HCEC 1CT (cell line): ENCODE measurements at regions not wholly inside any gene's neighbourhood (a gene's known extent, or its start where the extent isn't known, plus 50 kb on each side); places are given as distances from the start of the nearest gene placed in this dataset.
A peak's percentile ranks its signal among the peaks of the same experiment; 100 is the strongest.
"Not testable (repeated sequence)": the region's sequence is repeated elsewhere in the genome, so short reads cannot be mapped to it uniquely, and the experiment has no call there.

Experiments used
- DNase-seq: peaks from one replicate; pipeline ENCODE4 v3.0.0-alpha.2; 2017

DNA sequence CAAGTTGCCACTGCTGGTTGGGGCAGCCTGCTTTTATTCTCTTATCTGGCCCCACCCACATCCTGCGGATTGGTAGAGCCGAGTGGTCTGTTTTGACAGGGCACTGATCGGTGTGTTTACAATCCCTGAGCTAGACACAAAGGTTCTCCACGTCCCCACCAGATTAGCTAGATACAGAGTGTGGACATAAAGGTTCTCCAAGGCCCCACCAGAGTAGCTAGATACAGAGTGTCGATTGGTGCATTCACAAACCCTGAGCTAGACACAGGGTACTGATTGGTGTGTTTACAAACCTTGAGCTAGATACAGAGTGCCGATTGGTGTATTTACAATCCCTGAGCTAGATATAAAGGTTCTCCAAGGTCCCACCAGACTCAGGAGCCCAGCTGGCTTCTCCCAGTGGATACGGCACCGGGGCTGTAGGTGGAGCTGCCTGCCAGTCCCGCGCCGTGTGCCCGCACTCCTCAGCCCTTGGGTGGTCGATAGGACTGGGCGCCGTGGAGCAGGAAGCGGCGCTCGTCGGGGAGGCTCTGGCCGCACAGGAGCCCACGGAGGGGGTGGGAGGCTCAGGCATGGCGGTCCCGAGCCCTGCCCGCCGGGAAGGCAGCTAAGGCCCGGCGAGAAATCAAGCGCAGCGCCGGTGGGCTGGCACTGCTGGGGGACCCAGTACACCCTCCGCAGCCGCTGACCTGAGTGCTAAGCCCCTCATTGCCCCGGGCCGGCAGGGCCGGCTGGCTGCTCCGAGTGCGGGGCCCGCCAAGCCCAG, 157.8 kb upstream of the PPP1R3A start:
- not testable (repeated sequence) for DNase-seq

DNA sequence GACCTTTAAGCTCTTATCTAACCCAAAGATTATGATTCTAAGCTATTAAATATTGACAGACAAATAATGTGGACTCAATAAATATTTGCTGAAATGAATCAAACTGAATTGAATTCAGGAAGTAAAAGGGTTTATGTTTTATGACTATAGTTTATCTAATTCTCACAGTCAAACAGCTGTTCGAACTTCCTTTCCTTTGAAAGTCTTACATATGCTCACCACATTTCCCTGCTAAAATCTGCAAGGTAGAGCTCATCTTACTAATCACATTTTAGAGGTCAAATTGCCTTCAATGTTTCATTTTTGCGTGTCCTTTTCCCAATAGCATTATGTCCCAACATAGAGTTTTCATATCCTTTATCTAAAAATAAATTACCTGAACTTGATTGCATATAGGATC, 154.9 kb upstream of the PPP1R3A start:
- DNase-seq = peak; percentile 7

DNA sequence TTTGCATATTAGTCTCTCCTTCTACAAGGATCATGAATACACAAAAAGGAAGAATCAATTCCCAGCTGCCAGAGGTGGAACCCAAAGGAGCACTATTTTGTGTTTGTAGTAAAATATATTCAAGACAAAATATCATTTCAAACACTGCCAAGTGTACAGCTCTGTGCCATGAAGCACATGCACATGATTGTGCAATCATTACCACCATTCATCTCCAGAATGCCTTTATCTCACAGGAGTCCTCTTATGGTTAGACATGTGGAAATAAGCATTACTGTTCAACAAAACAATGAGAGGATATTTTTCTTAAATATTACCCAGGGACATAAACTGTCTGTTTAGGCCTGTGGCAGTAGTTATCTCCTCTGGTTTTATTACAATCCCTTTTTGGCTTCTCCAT, 151.4 kb upstream of the PPP1R3A start:
- no peak for DNase-seq

DNA sequence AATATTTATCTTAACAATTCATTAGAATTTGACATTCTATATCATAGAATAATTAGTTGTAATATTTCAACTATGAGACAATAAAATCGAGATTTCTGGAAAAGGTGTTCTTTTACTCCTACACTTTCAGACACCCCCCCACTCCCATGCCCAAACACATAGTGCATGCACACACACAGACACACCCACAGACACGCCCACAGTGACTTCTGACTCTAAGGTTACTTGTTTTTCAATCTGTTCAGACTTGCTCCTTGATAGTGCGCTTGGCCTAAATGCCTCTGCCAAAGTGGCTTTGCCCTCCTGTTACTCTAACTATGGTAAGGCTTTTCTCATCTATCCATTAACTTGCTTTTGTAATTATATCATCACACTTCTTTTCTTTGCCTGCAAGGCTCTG, 144.0 kb upstream of the PPP1R3A start:
- no peak for DNase-seq

DNA sequence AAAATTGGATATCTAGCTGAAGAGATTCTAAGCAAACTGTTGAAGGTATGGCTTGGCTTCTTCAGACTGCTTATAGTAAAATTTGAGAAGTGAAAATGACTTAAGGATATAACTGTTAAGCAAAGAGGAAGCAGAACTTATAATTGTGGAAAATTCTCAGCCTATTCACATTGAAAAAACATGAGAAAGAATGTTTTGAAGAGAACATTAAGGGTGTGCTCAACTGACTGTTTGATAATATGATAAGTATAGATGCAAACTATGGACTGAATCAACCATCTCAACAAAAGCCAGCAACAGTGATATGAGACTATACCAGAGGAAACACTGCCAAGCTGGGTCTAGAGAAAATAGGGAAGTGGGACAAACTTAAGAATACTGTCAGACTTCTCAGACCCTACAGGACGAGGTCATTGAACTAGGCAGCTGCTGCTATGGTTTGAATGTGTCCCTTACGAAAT, 133.1 kb upstream of the PPP1R3A start:
- no peak for DNase-seq

DNA sequence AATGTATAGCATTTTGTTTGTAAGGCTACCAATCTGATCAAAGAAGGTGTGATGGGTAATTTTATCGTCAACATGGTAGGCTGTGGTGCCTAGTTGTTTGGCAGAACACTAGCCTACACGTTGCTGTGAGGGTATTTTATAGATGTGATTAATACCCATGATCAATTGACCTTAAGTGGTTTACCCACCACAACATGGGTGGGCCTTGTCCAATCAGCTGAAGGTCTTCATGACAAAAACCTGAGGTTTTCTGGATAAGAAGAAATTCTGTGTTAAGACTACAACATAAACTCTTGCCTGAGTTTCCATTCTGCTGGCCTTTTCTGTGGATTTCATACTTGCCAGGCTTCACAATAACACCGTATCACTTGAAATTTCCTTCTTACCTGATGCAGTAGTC, 131.8 kb upstream of the PPP1R3A start:
- DNase-seq = no peak

DNA sequence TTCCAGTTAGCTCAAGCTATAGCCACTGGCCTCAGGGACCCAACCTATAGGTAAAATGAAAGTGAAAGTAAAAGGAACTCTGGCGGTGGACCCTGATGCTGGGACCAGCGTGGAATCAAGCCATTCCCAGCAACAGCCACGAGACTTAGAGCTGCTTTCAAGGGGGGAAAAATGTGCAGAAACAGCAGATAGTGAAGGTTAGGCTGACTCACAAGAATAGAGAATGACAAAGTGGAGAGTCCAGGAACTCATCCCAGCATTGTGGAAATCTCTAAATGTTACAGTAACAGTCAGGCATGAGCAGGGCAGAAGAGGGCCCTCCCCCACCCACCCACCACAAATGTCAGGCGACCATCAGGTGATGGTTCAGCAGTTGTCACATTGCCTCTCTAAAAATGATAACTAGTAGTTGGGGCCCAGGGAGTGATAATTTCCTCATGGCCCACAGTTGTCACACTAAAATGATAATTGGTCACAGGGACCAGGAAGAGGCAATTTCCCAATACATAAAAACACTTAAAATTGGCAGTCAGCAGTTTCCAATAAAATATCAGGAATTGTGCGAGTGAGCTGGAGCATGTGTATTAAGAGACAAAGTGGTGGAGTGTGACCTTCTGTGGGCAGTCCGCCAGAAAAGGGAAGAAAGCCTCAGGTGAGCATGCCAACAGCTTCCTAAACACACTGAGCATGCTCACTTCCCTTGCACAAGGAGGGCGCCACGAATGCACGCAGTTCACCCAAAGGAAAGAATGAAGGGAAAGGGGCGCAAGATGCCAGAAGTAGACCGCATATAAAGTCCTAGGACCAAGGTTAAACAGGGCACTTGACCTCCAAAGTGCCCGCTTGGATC, 129.8 kb upstream of the PPP1R3A start:
- DNase-seq = peak; percentile 46

DNA sequence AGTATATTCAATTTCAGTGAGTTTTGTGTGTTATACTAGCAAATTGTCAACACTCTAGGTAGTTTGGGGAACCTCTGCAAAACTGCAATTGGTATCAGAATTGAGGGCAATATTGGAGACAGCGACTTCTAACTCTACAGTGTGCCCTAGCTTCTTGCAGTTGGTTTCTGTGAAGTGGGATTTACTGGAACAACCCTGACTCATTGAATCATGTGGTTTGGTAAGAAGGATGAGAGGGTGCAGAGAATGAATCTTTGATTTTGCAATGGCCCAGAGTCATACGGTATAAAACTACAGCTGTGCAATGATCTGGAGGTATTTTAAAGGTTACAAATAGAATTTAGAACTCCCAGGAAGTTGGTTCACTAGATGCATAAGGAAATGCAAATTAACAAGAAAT, 129.1 kb upstream of the PPP1R3A start:
- peak; percentile 87 for DNase-seq

DNA sequence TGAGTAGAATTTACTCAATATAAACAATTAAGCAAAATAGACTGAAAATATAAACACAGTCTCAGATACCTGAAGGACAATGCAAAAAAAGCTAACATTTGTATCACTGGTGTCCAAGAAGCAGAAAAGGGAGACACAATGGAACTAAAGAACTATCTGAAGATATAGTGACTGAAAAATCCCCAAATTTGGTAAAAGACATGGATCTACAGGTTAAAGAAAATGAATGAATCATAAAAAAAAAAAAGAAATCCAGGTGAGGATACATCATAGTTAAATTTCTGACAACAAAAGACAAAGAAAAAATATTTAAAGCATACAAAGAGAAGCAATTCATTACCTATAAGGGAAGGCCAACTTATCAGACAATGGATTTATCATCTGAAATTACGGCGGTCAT, 114.7 kb upstream of the PPP1R3A start:
- DNase-seq = no peak

DNA sequence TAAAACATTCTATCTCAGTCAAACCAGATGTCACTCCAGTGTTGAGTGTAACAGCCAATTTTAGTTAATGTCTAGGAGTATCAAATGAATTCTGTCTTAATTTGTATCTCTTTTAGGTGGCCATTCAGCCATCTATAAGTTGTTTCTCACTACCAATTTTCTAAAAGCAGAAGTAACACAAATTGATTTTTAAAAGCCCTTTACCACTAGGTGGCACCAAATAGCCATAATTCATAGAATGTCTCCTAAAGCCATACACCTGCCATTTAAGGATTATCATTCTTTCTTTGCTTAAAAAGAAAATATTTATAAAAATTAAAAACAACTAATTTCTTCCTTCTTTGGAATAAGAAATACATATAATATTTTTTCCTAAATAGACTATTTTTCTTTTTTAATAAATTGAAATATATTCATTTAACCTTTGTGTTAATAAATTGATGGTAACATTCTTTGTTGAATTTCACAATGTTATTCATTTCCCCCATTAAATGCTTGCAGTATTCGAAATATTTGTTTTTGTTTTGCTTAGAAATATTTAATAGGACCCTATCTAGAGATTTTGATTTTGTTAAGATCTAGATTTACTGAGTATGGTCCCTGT, 107.8 kb upstream of the PPP1R3A start:
- peak; percentile 38 for DNase-seq

DNA sequence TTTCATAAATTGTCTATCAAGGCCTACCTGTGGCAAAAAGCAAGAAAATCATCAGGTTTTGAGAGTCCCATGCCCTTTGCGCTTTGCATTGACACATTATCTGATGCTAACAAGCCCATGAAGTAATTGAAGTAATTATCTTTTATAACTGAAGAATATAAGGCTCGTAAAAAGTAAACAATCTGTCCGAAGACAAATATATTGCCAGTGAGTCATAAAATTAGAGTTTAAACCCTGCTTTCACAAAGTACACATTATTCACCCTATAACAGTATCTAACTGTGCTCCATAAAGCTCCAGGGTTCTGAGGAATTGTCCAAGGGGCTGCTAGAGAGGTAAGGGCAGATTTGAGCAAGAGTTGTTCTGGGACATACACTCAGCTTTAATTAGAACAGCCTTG, 102.3 kb upstream of the PPP1R3A start:
- DNase-seq = peak; percentile 47

DNA sequence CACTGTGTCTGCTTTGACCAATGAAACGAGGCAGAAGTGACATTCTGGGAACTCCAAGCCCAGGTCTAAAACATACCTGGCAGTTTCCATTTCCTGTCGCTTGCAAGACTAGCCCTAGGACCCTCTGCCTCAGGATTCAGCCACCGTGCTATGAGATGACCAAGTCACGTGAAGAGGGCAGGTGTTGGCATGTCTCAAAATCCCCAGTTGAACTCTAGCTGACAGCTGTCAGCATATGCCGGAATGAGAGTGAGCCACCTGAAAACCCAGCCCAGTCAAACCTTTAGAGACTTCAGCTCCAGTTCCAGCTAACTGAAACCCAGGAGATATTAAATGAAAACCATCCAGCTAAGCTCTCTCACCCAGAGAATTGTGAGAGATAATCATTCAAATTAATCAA, 89.9 kb upstream of the PPP1R3A start:
- DNase-seq = no peak

DNA sequence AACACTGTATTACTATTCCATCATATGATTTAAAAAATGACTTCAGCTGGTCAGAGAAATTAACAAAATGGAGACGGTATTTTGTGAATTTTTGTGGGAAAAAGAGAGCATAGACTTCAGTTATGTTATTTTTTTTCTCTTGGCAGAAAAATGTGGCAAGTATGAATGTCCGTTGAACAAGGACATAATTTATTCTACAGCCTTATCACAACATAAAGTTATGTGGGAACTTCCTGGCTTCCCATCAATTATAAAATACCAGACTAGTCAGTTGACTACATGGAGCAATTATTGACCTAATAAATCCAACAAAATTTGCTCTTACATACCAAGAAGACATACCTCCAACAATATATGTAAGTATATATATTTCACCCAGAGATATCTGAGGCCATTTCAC, 88.6 kb upstream of the PPP1R3A start:
- no peak for DNase-seq

DNA sequence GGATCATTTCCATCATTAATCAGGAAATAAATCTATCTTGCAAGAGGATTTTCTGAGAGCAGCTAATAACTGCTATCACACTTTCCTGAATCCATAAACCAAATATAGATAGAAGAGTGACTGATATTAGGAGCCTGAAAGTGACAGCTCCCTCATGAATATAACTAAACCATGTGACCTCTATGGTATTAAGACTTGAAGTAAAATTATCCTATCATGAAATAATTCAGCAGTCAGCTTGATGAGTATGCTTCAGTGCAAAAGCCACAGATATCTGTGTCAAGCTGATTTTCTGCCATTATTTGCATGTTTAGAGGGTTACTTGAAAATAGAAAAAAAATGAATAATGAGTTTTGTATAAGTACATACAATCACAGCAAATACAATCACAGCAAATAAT, 80.1 kb upstream of the PPP1R3A start:
- no peak for DNase-seq

DNA sequence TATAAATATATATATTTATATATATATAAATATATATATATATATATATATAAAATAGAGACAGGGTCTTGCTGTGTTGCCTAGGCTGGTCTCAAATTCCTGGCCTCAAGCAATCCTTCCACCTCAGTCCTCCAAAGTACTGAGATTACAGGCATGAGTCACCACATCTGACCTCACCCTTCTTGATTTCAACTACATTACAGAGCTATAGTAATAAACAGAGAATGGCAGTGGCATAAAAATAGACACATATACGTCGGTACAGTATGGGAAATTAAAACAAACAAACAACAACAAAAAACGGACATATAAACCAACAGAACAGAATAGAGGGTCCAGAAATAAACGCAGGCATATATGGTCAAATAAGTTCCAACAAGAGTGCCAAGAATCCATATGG, 77.6 kb upstream of the PPP1R3A start:
- no peak for DNase-seq

DNA sequence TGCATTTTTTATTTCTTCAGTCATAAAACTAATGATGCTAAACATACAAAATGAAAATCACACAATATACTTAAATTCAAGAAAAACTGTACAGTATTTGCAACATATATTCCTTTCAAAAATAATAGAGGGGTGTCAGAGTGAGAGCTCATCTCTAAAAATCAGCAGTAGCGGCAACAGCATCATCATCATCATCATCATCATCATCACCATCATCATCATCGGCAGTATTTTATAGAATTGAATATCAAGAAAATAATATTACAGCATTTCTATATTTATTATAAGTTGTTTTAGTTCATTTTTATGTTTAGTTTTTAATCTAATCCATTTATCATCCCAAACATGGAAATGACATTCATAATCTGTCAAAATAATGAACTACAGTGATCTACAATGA, 67.4 kb upstream of the PPP1R3A start:
- no peak for DNase-seq

DNA sequence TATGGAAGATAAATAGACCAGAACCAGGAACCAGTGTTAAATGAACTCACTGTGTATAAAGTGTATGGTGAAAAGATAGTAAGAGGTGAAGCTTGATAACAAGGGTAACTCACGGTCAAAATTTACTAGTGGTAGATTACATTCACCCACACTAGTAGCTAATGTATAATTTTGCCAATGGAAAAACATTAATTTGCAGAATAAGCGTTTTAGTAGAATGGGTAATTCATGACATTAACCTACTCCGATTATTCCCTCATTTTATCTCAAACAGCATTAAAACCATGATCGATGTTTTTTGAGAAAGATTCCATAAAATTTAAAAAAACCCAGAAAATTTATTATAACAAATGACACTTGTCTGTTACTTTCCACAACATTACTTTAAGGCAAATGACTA, 57.7 kb upstream of the PPP1R3A start:
- no peak for DNase-seq

DNA sequence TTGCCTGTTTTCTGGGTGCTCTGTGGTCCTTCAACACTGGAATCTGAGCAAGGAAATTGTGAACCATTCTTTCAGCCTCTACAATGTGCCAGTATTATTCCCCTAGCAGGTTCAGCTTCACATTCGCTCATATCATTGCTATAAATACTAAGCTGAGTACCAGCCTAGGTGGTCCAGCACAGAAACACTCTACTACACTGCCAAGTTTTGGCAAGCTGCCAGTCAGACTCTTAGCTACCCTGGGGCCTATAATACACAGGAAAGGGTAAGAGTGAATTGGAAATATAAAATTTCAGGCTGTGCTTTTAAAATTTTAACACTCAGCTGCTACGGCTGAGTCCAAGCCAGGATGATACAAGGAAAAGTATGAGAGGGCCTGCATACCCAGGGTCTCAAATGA, 49.9 kb upstream of the PPP1R3A start:
- DNase-seq = no peak
